DMS153 (cell line): ENCODE measurements at regions not wholly inside any gene's neighbourhood (a gene's known extent, or its start where the extent isn't known, plus 50 kb on each side); places are given as distances from the start of the nearest gene placed in this dataset.

Experiments used
- DNase-seq: peaks from one replicate; lab custom pipeline; 2025; lab: John Stamatoyannopoulos, UW

- DNase-seq: peak; percentile 25
Observed at GRCh38 chr6:14964556-14965270, 281.2 kb upstream of the JARID2 start.

- DNase-seq: no peak
Observed at GRCh38 chr6:14965424-14966075, 280.3 kb upstream of the JARID2 start.

GRCh38 chr6:14966096-14966905 lies 279.6 kb upstream of the JARID2 start:
- DNase-seq: no peak

GRCh38 chr6:14966906-14967711 lies 278.8 kb upstream of the JARID2 start:
- DNase-seq: no peak

GRCh38 chr6:14968056-14968637 lies 277.7 kb upstream of the JARID2 start:
- no peak for DNase-seq

GRCh38 chr6:14969126-14969525 lies 276.7 kb upstream of the JARID2 start:
- DNase-seq: no peak

- DNase-seq: no peak
Observed at GRCh38 chr6:14972379-14973067, 273.3 kb upstream of the JARID2 start.

GRCh38 chr6:14974372-14974771 lies 271.5 kb upstream of the JARID2 start:
- no peak for DNase-seq

GRCh38 chr6:14974792-14975470 lies 270.9 kb upstream of the JARID2 start:
- DNase-seq: no peak

- DNase-seq: no peak
Observed at GRCh38 chr6:14975471-14975817, 270.4 kb upstream of the JARID2 start.

- no peak for DNase-seq
Observed at GRCh38 chr6:14977747-14978382, 268.0 kb upstream of the JARID2 start.

GRCh38 chr6:14981960-14982359 lies 263.9 kb upstream of the JARID2 start:
- DNase-seq: no peak

- no peak for DNase-seq
Observed at GRCh38 chr6:14983599-14984518, 262.0 kb upstream of the JARID2 start.

- DNase-seq: no peak
Observed at GRCh38 chr6:14984519-14984853, 261.4 kb upstream of the JARID2 start.

GRCh38 chr6:14985366-14985765 lies 260.5 kb upstream of the JARID2 start:
- DNase-seq: no peak

GRCh38 chr6:14986370-14986769 lies 259.5 kb upstream of the JARID2 start:
- DNase-seq: no peak

- DNase-seq: no peak
Observed at GRCh38 chr6:14987490-14987889, 258.4 kb upstream of the JARID2 start.

- DNase-seq: no peak
Observed at GRCh38 chr6:14992382-14992781, 253.5 kb upstream of the JARID2 start.

GRCh38 chr6:14995208-14995607 lies 250.7 kb upstream of the JARID2 start:
- DNase-seq: no peak
